GM12864 (cell line): ENCODE measurements at regions not wholly inside any gene's neighbourhood (a gene's known extent, or its start where the extent isn't known, plus 50 kb on each side); places are given as distances from the start of the nearest gene placed in this dataset.

Experiments used
- DNase-seq: peaks from one replicate; pipeline ENCODE4 v3.0.0-alpha.2; 2011; ENCODE audit warnings: low read depth
- H3K4me3 ChIP-seq: 2 replicates; pipeline ENCODE4 v1.5.1; 2011; ENCODE audit warnings: mild to moderate bottlenecking, low read depth, low read length, control low read depth
- CTCF ChIP-seq: IDR thresholded peaks from 2 replicates; pipeline ENCODE4 v1.5.1; 2011; ENCODE audit warnings: low read depth, mild to moderate bottlenecking, moderate library complexity, low read length, control low read depth, inconsistent platforms; ENCODE audit errors: missing control alignments

- no peak for DNase-seq
- TF ChIP-seq CTCF, result no peak
- no peak overlapping the region for H3K4me3 ChIP-seq
Observed at GRCh38 chr2:66981074-66981473, 416.1 kb upstream of the ETAA1 start.

GRCh38 chr2:66982766-66983165, 414.4 kb upstream of the ETAA1 start:
- no peak for TF ChIP-seq CTCF
- no peak overlapping the region for H3K4me3 ChIP-seq
- no peak for DNase-seq

GRCh38 chr2:66984864-66985263, 412.3 kb upstream of the ETAA1 start:
- no peak for DNase-seq

DNA sequence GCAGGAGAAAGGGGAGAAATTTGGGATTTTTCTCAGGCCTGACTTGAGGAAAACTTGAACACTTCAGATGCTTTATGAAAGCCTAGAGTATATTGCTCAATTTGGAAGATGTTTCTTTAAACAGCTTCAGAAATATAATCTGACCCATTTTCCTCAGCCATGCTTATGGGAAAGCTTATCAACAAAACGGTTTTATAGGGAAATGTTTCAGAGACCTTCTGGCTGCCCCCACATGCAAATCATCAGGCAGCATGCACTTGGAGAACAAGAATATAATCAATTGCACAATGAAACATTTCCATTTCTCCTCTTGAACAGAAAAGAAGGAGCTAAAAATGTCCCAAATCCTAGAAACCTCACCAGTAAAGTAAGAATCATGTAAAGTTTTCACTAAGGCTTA, 411.2 kb upstream of the ETAA1 start:
- no peak overlapping the region for H3K4me3 ChIP-seq
- no peak for TF ChIP-seq CTCF
- no peak for DNase-seq

More at GRCh38 chr2:66984864-66985263, 412.3 kb upstream of the ETAA1 start:
- H3K4me3 ChIP-seq, result no peak overlapping the region
- no peak for TF ChIP-seq CTCF

DNA sequence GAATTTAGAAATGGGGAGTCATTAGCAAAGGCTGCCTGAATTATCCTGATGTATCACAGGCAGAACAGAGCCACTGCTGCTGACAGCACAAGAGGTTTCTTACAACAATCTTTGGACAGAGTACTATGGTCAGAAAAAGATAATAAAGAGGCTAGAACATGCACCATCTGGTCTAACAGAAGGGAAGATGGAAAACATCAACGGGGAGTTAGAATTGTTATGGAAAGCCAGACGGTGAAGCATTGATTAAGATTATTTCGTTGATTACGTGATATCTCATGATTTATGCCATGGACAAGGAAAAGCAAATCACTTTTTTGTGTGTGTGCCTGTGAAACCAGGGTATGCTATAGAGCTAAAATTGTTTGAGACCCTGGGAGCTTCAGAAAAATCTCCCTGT, 409.4 kb upstream of the ETAA1 start:
- no peak for TF ChIP-seq CTCF
- DNase-seq, result no peak
- no peak overlapping the region for H3K4me3 ChIP-seq

DNA sequence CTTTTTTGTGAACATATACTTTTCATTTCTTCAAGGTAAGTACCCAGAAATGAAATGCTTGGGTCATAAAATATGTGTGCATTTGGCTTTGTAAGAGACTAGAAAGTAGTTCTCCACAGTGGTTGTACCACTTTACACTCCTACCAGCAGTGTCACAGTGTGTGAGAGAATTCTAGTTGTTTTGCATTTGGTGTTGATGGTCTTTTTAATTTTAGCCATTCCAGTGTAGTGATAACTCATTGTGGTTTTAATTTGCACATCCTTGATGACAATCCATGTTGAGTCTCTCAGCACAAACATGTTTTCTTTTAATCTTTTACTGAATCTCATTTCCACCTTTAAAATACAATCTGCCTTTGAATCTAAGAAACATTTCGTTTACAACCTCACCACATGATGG, 402.5 kb upstream of the ETAA1 start:
- no peak for DNase-seq
- H3K4me3 ChIP-seq, result no peak overlapping the region
- TF ChIP-seq CTCF, result no peak

- H3K4me3 ChIP-seq, result no peak overlapping the region
- no peak for TF ChIP-seq CTCF
- DNase-seq, result no peak
Observed at GRCh38 chr2:66995636-66996035, 401.5 kb upstream of the ETAA1 start.
